ENCODE measurements at regions not wholly inside any gene's neighbourhood (a gene's known extent, or its start where the extent isn't known, plus 50 kb on each side); places are given as distances from the start of the nearest gene placed in this dataset.

DNA sequence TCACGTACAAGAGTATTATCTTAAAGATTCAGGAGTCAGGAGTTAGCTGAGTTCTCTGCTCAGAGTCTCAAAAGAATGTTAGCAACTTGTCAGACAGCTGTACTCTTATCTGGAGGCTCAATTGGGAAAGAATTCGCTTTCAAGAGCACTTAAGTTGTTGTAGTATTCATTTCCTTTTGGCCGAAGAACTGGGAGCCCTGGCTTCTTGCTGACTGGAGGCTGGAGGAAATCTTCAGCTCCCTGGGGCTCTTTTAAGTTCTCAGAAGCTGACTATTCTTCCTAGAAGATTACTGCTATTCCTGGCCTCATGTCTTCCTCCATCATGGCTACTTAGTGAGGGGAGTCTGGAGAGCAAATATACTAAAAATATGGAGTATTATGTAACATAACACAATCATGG is 587.2 kb downstream of the EPHA5 start:
- TF ChIP-seq, protein P1, sequence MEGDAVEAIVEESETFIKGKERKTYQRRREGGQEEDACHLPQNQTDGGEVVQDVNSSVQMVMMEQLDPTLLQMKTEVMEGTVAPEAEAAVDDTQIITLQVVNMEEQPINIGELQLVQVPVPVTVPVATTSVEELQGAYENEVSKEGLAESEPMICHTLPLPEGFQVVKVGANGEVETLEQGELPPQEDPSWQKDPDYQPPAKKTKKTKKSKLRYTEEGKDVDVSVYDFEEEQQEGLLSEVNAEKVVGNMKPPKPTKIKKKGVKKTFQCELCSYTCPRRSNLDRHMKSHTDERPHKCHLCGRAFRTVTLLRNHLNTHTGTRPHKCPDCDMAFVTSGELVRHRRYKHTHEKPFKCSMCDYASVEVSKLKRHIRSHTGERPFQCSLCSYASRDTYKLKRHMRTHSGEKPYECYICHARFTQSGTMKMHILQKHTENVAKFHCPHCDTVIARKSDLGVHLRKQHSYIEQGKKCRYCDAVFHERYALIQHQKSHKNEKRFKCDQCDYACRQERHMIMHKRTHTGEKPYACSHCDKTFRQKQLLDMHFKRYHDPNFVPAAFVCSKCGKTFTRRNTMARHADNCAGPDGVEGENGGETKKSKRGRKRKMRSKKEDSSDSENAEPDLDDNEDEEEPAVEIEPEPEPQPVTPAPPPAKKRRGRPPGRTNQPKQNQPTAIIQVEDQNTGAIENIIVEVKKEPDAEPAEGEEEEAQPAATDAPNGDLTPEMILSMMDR (IDR thresholded peaks at IDR 0.05), result no peak
- TF ChIP-seq NR3C1 (CRISPR knock-in tag; conservative IDR thresholded peaks at IDR 0.05; ENCODE audit: low read depth) (no peak), TP53 (CRISPR knock-in tag; IDR thresholded peaks at IDR 0.05) (no peak), ZNF138 (CRISPR knock-in tag; conservative IDR thresholded peaks at IDR 0.05) (no peak), NR2C2 (CRISPR knock-in tag; IDR thresholded peaks at IDR 0.05) (no peak), ZNF219 (CRISPR knock-in tag; IDR thresholded peaks at IDR 0.05; ENCODE audit: borderline replicate concordance) (no peak)
- TF ChIP-seq, protein P2, sequence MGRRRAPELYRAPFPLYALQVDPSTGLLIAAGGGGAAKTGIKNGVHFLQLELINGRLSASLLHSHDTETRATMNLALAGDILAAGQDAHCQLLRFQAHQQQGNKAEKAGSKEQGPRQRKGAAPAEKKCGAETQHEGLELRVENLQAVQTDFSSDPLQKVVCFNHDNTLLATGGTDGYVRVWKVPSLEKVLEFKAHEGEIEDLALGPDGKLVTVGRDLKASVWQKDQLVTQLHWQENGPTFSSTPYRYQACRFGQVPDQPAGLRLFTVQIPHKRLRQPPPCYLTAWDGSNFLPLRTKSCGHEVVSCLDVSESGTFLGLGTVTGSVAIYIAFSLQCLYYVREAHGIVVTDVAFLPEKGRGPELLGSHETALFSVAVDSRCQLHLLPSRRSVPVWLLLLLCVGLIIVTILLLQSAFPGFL (CRISPR knock-in tag; IDR thresholded peaks at IDR 0.05; ENCODE audit: borderline replicate concordance), result no peak
- TF ChIP-seq, protein P3, sequence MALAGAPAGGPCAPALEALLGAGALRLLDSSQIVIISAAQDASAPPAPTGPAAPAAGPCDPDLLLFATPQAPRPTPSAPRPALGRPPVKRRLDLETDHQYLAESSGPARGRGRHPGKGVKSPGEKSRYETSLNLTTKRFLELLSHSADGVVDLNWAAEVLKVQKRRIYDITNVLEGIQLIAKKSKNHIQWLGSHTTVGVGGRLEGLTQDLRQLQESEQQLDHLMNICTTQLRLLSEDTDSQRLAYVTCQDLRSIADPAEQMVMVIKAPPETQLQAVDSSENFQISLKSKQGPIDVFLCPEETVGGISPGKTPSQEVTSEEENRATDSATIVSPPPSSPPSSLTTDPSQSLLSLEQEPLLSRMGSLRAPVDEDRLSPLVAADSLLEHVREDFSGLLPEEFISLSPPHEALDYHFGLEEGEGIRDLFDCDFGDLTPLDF (CRISPR knock-in tag; IDR thresholded peaks at IDR 0.05), result no peak
- TF ChIP-seq, protein P4, sequence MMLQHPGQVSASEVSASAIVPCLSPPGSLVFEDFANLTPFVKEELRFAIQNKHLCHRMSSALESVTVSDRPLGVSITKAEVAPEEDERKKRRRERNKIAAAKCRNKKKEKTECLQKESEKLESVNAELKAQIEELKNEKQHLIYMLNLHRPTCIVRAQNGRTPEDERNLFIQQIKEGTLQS (CRISPR knock-in tag; conservative IDR thresholded peaks at IDR 0.05), result no peak
- TF ChIP-seq, protein P5, sequence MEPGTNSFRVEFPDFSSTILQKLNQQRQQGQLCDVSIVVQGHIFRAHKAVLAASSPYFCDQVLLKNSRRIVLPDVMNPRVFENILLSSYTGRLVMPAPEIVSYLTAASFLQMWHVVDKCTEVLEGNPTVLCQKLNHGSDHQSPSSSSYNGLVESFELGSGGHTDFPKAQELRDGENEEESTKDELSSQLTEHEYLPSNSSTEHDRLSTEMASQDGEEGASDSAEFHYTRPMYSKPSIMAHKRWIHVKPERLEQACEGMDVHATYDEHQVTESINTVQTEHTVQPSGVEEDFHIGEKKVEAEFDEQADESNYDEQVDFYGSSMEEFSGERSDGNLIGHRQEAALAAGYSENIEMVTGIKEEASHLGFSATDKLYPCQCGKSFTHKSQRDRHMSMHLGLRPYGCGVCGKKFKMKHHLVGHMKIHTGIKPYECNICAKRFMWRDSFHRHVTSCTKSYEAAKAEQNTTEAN (CRISPR knock-in tag; IDR thresholded peaks at IDR 0.05), result no peak
